ENCODE measurements at regions not wholly inside any gene's neighbourhood (a gene's known extent, or its start where the extent isn't known, plus 50 kb on each side); places are given as distances from the start of the nearest gene placed in this dataset.

DNA sequence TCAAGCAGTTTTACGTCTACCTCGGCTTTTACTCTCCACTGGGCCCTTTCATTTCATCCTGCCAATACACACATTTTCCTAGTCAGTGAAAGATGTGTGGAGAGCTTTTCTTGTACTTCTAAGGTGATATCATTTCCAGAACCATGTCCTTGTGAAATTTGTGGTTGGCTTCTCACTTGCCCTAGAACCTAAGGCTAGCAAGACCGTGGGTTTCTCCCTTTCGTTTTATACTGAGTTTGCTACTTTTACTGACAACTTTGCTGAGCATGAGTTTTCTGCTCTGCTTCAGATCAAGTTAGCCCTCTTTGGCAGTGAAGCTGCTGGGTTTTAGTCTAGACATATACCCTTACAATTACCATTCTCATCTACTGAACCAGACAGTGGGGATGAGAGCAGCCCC is 95.7 kb upstream of the FRMPD4 start:
- DNase-seq, result no peak
- H3K36me3 ChIP-seq (ENCODE audit: control insufficient read depth, insufficient read depth, low read length), result no peaks in the 10 kb centered on the region
- H3K4me1 ChIP-seq (ENCODE audit: control insufficient read depth, insufficient read depth, low read length), result no peaks in the 10 kb centered on the region
- no CpG with 5 or more reads among the region's 4 CpGs for WGBS, 2 experiments (ENCODE audit: extremely low coverage in 2 of 2, insufficient read length in 1 of 2)
- dilution Hi-C loops (cut with HindIII; ENCODE audit: low sequenced_read_pairs, unreplicated experiment) (no loop called here), intact Hi-C loops (cut with micrococcal nuclease) (no loop called here), in situ Hi-C loops (cut with MboI; ENCODE audit: low sequenced_read_pairs) (no loop called here)
- BruUV-seq (replicated peaks), result no TSS peak
- no peak overlapping the region for H3K4me2 ChIP-seq (ENCODE audit: low read depth, low read length)
- H3K23ac ChIP-seq (ENCODE audit: low read depth, low read length), result no peak overlapping the region
- H3K27me3 ChIP-seq (ENCODE audit: control insufficient read depth, insufficient read depth, low read length), result no peaks in the 10 kb centered on the region
- H4K91ac ChIP-seq (ENCODE audit: insufficient read depth, low read depth, low read length), result no peak overlapping the region
- H2BK15ac ChIP-seq (ENCODE audit: low read depth, low read length), result no peak overlapping the region
- TF ChIP-seq RFX5 (IDR thresholded peaks at IDR 0.05; ENCODE audit: low read depth, low read length) (no peak), NFE2L2 (IDR thresholded peaks at IDR 0.05; ENCODE audit: low read depth, low read length) (no peak), MAFK (IDR thresholded peaks at IDR 0.05; ENCODE audit: low read depth, low read length) (no peak), CHD1 (IDR thresholded peaks at IDR 0.05; ENCODE audit: low read depth, low read length) (no peak), MAZ (IDR thresholded peaks at IDR 0.05; ENCODE audit: borderline replicate concordance, low read depth, low read length) (no peak), FOS (IDR thresholded peaks at IDR 0.05; ENCODE audit: low read depth, low read length) (no peak), RCOR1 (IDR thresholded peaks at IDR 0.05; ENCODE audit: insufficient replicate concordance, low read length) (no peak), MXI1 (IDR thresholded peaks at IDR 0.05; ENCODE audit: borderline replicate concordance, low read depth, low read length) (no peak), RAD21 (IDR thresholded peaks at IDR 0.05; ENCODE audit: low read length) (no peak), SMC3 (IDR thresholded peaks at IDR 0.05; ENCODE audit: low read depth, low read length) (no peak), BHLHE40 (IDR thresholded peaks at IDR 0.05; ENCODE audit: low read depth, low read length) (no peak)
- TF ChIP-seq, protein P1, sequence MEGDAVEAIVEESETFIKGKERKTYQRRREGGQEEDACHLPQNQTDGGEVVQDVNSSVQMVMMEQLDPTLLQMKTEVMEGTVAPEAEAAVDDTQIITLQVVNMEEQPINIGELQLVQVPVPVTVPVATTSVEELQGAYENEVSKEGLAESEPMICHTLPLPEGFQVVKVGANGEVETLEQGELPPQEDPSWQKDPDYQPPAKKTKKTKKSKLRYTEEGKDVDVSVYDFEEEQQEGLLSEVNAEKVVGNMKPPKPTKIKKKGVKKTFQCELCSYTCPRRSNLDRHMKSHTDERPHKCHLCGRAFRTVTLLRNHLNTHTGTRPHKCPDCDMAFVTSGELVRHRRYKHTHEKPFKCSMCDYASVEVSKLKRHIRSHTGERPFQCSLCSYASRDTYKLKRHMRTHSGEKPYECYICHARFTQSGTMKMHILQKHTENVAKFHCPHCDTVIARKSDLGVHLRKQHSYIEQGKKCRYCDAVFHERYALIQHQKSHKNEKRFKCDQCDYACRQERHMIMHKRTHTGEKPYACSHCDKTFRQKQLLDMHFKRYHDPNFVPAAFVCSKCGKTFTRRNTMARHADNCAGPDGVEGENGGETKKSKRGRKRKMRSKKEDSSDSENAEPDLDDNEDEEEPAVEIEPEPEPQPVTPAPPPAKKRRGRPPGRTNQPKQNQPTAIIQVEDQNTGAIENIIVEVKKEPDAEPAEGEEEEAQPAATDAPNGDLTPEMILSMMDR (conservative IDR thresholded peaks at IDR 0.05; ENCODE audit: low read depth, low read length), result no peak
- TF ChIP-seq, protein P2, sequence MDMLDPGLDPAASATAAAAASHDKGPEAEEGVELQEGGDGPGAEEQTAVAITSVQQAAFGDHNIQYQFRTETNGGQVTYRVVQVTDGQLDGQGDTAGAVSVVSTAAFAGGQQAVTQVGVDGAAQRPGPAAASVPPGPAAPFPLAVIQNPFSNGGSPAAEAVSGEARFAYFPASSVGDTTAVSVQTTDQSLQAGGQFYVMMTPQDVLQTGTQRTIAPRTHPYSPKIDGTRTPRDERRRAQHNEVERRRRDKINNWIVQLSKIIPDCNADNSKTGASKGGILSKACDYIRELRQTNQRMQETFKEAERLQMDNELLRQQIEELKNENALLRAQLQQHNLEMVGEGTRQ (IDR thresholded peaks at IDR 0.05; ENCODE audit: low read depth, low read length), result no peak
- TF ChIP-seq, protein P3, sequence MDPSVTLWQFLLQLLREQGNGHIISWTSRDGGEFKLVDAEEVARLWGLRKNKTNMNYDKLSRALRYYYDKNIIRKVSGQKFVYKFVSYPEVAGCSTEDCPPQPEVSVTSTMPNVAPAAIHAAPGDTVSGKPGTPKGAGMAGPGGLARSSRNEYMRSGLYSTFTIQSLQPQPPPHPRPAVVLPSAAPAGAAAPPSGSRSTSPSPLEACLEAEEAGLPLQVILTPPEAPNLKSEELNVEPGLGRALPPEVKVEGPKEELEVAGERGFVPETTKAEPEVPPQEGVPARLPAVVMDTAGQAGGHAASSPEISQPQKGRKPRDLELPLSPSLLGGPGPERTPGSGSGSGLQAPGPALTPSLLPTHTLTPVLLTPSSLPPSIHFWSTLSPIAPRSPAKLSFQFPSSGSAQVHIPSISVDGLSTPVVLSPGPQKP (IDR thresholded peaks at IDR 0.05; ENCODE audit: borderline replicate concordance, low read depth, low read length), result no peak
- H3K9me1 ChIP-seq (ENCODE audit: insufficient read depth, low read length), result no peaks in the 10 kb centered on the region
- H4K8ac ChIP-seq (ENCODE audit: low read depth in 2 of 2, low read length in 2 of 2), result no peak overlapping the region
- H4K20me1 ChIP-seq (ENCODE audit: insufficient read depth, low read length), result no peaks in the 10 kb centered on the region
- no peaks in the 10 kb centered on the region for H3K9me3 ChIP-seq (ENCODE audit: control insufficient read depth, insufficient read depth, low read length)
- H3K27ac ChIP-seq (ENCODE audit: insufficient read depth, low read length), result no peak overlapping the region
- H3K79me1 ChIP-seq (ENCODE audit: low read depth in 1 of 2, low read length in 2 of 2), result no peaks in the 10 kb centered on the region
- H3K18ac ChIP-seq (ENCODE audit: low read depth, low read length), result no peak overlapping the region
- POLR2A ChIA-PET (ENCODE audit: unreplicated experiment), result no interaction called here
- H2BK5ac ChIP-seq (ENCODE audit: low read depth, low read length, poor library complexity, severe bottlenecking), result no peak overlapping the region
- no peak overlapping the region for H2AFZ ChIP-seq (replicated peaks; ENCODE audit: low read length, poor library complexity)
- no peak for ATAC-seq (ENCODE audit: low read depth)
- CTCF ChIA-PET, result interaction anchor here (0.7 kb wide), 1 partner anchor 9 kb away, joined by 3 read pairs; no protein-coding TSS in a partner anchor
- H2AK9ac ChIP-seq (replicated peaks; ENCODE audit: low read depth, low read length, poor library complexity), result no peak overlapping the region
- H4K5ac ChIP-seq (ENCODE audit: low read depth, low read length), result no peak overlapping the region
- H2BK120ac ChIP-seq (ENCODE audit: low read depth, low read length), result no peak overlapping the region
- H2BK20ac ChIP-seq (ENCODE audit: low read depth, low read length), result no peak overlapping the region
- H3K9ac ChIP-seq (ENCODE audit: low read depth, low read length), result no peak overlapping the region
- H3K4me3 ChIP-seq (ENCODE audit: insufficient read depth, low read depth, low read length), result no peak overlapping the region
- no peak overlapping the region for H2AK5ac ChIP-seq (ENCODE audit: low read depth, low read length)
- H3K14ac ChIP-seq (replicated peaks; ENCODE audit: low read depth, low read length), result no peak overlapping the region
- H3K4ac ChIP-seq (ENCODE audit: low read depth, low read length), result no peak overlapping the region
- no peak overlapping the region for H3K56ac ChIP-seq (ENCODE audit: extremely low read depth, insufficient read depth, low read length)

Data from IMR-90 (cell line).